ENCODE measurements at regions not wholly inside any gene's neighbourhood (a gene's known extent, or its start where the extent isn't known, plus 50 kb on each side); places are given as distances from the start of the nearest gene placed in this dataset.

DNA sequence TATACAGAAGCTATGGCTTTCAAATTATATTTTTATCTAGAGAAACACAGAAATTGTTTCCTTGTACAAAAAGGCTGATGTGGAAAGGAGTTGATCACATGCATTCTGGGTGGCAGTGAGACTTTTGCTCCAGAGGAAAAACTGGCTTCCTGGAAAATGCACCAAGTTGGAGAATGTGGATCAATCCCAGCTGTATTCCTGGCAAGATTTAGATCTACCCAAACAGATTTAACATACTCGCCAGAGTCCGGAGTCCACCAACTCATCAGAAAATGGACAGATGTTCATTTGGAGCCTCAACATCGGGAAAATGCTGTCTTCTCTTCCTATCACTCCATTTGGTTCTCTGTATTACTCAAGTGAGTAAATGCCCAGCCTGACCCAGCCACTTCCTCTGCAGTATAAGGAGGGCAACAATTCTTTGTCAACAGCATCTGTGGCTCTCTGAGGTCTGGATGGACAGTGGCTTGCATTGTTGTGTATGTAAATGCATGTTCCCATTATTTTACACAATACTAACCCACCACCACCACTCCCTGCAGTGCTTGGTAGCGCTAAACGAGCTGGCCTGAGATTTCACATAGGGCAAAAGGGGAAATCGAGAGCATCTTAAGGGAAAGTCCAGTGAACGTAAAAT is 226.2 kb upstream of the IRF2BP2 start:
- Histone ChIP-seq H3K4me2 (ENCODE audit: low read length) (no peak overlapping the region), H3K27me3 (ENCODE audit: insufficient read depth, low read depth, low read length) (no peaks in the 10 kb centered on the region), H4K20me1 (ENCODE audit: insufficient read depth) (no peaks in the 10 kb centered on the region), H3K79me2 (replicated peaks; ENCODE audit: insufficient read depth, low read length) (no peaks in the 10 kb centered on the region), H2AFZ (ENCODE audit: low read depth, low read length) (no peak overlapping the region), H3K9ac (ENCODE audit: low read length) (no peak overlapping the region), H3K36me3 (ENCODE audit: insufficient read depth, low read length) (no peaks in the 10 kb centered on the region), H3K4me3 (ENCODE audit: low read length) (no peak overlapping the region), H3K27ac (ENCODE audit: low read length) (no peak overlapping the region), H3K9me2 (ENCODE audit: insufficient read depth, low read length) (no peaks in the 10 kb centered on the region), H3F3A (ENCODE audit: insufficient read depth, low read length, poor library complexity, severe bottlenecking) (no peaks in the 10 kb centered on the region), H3K9me3 (ENCODE audit: low read length) (no peaks in the 10 kb centered on the region)
- TF ChIP-seq POLR2AphosphoS5 (IDR thresholded peaks at IDR 0.05) (no peak), MXI1 (conservative IDR thresholded peaks at IDR 0.05; ENCODE audit: poor library complexity, severe bottlenecking) (no peak), RAD21 (conservative IDR thresholded peaks at IDR 0.05) (no peak), TAF1 (IDR thresholded peaks at IDR 0.05; ENCODE audit: low read depth) (no peak), REST (IDR thresholded peaks at IDR 0.05; ENCODE audit: borderline replicate concordance) (no peak), EP300 (conservative IDR thresholded peaks at IDR 0.05; ENCODE audit: poor library complexity, severe bottlenecking) (no peak), EZH2 (IDR thresholded peaks at IDR 0.05; ENCODE audit: borderline replicate concordance, insufficient read depth, low read length, poor library complexity, severe bottlenecking) (no peak), SMC3 (conservative IDR thresholded peaks at IDR 0.05; ENCODE audit: poor library complexity) (no peak)
- TF ChIP-seq, protein P1, sequence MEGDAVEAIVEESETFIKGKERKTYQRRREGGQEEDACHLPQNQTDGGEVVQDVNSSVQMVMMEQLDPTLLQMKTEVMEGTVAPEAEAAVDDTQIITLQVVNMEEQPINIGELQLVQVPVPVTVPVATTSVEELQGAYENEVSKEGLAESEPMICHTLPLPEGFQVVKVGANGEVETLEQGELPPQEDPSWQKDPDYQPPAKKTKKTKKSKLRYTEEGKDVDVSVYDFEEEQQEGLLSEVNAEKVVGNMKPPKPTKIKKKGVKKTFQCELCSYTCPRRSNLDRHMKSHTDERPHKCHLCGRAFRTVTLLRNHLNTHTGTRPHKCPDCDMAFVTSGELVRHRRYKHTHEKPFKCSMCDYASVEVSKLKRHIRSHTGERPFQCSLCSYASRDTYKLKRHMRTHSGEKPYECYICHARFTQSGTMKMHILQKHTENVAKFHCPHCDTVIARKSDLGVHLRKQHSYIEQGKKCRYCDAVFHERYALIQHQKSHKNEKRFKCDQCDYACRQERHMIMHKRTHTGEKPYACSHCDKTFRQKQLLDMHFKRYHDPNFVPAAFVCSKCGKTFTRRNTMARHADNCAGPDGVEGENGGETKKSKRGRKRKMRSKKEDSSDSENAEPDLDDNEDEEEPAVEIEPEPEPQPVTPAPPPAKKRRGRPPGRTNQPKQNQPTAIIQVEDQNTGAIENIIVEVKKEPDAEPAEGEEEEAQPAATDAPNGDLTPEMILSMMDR (IDR thresholded peaks at IDR 0.05; ENCODE audit: poor library complexity, severe bottlenecking), result no peak

DNA sequence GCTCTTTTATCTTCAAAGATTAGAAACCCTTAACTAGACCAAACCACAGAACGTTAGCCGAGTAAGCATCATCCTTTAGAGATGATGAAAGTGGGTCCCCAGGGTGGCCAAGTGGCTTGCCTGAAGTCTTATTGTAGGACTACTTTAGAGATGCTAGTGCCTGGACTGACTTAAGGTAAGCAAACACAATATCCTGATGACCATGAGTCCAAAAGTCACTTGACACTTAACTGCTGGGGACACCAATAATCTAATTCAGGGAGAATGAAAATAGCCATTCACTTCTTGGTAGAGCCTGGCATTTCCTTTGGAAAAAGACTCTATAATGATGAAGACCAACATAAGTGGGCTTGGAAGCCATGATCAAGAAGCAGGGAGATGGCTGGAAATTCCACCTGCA is 225.3 kb upstream of the IRF2BP2 start:
- Histone ChIP-seq H2AFZ (ENCODE audit: low read depth, low read length) (no peak overlapping the region), H3K4me3 (ENCODE audit: low read length) (no peak overlapping the region), H4K20me1 (ENCODE audit: insufficient read depth) (no peaks in the 10 kb centered on the region), H3K79me2 (replicated peaks; ENCODE audit: insufficient read depth, low read length) (no peaks in the 10 kb centered on the region), H3K9me2 (ENCODE audit: insufficient read depth, low read length) (no peaks in the 10 kb centered on the region), H3K9me3 (ENCODE audit: low read length) (no peaks in the 10 kb centered on the region), H3F3A (ENCODE audit: insufficient read depth, low read length, poor library complexity, severe bottlenecking) (no peaks in the 10 kb centered on the region), H3K27me3 (ENCODE audit: insufficient read depth, low read depth, low read length) (no peaks in the 10 kb centered on the region), H3K9ac (ENCODE audit: low read length) (no peak overlapping the region), H3K36me3 (ENCODE audit: insufficient read depth, low read length) (no peaks in the 10 kb centered on the region), H3K27ac (ENCODE audit: low read length) (no peak overlapping the region), H3K4me2 (ENCODE audit: low read length) (no peak overlapping the region)
- no peak for TF ChIP-seq EZH2 (IDR thresholded peaks at IDR 0.05; ENCODE audit: borderline replicate concordance, insufficient read depth, low read length, poor library complexity, severe bottlenecking)
- TF ChIP-seq POLR2AphosphoS5 (IDR thresholded peaks at IDR 0.05), result no peak
- TF ChIP-seq, protein P1 (IDR thresholded peaks at IDR 0.05; ENCODE audit: poor library complexity, severe bottlenecking), result no peak
- no peak for TF ChIP-seq MXI1 (conservative IDR thresholded peaks at IDR 0.05; ENCODE audit: poor library complexity, severe bottlenecking)
- TF ChIP-seq REST (IDR thresholded peaks at IDR 0.05; ENCODE audit: borderline replicate concordance), result no peak
- TF ChIP-seq SMC3 (conservative IDR thresholded peaks at IDR 0.05; ENCODE audit: poor library complexity), result no peak
- TF ChIP-seq EP300 (conservative IDR thresholded peaks at IDR 0.05; ENCODE audit: poor library complexity, severe bottlenecking), result no peak
- no peak for TF ChIP-seq TAF1 (IDR thresholded peaks at IDR 0.05; ENCODE audit: low read depth)
- no peak for TF ChIP-seq RAD21 (conservative IDR thresholded peaks at IDR 0.05)

Measured in neural cell (in vitro differentiated cells).